Adrenal gland (tissue), 9 donors: ENCODE measurements at regions not wholly inside any gene's neighbourhood (a gene's known extent, or its start where the extent isn't known, plus 50 kb on each side); places are given as distances from the start of the nearest gene placed in this dataset.

Source experiments
- DNase-seq, 7 donors: peaks; one replicate each; pipeline ENCODE4 v3.0.0-alpha.2; 2019 to 2020
- H3K27ac ChIP-seq, 5 donors: fragments of 200-600 bp; sonication (generic) in 4 of 5; 1 replicate in 3 of 5; 2 replicates in 2 of 5; pipeline versions ENCODE4 v1.5.1 to v1.8.0; 2016 to 2020; ENCODE audit warnings: mild to moderate bottlenecking in 1 of 5
- H3K27me3 ChIP-seq: fragments of 200-600 bp; 2 replicates; pipeline ENCODE4 v1.8.0; 2021
- H3K36me3 ChIP-seq, 2 donors: fragments of 200-600 bp; replicated peaks in 1 of 2; 1 replicate in 1 of 2; 2 replicates in 1 of 2; pipeline versions ENCODE4 v1.5.1 to v1.8.0; 2018 to 2022
- H3K4me1 ChIP-seq, 2 donors: fragments of 200-600 bp; replicated peaks in 1 of 2; 1 replicate in 1 of 2; 2 replicates in 1 of 2; pipeline versions ENCODE4 v1.5.1 to v1.8.0; 2018 to 2021
- H3K4me3 ChIP-seq, 4 donors: fragments of 200-600 bp; sonication (generic) in 3 of 4; one replicate each; pipeline ENCODE4 v1.5.1; 2016 to 2018
- H3K9me3 ChIP-seq, 3 donors: fragments of 200-600 bp; sonication (generic) in 1 of 3; replicated peaks in 1 of 3; 1 replicate in 2 of 3; 2 replicates in 1 of 3; pipeline versions ENCODE4 v1.5.1 to v1.8.0; 2016 to 2021
- POLR2A ChIP-seq, 2 donors: fragments of 450-650 bp; IDR thresholded peaks; one replicate each; pipeline ENCODE4 v1.6.1; 2017; ENCODE audit warnings: antibody characterized with exemption in 2 of 2, mild to moderate bottlenecking in 2 of 2, moderate library complexity in 1 of 2
- WGBS, 4 donors: extraction: QIAGEN DNeasy Blood & Tissue Kit in 2 of 4; methylation state at CpG; one replicate each; pipeline versions ENCODE4 v1.1.5 to v1.1.7; 2013 to 2017; 5-methylcytosine and 5-hydroxymethylcytosine counted together
- intact Hi-C, 2 donors: fragments of 100-400 bp; cut with DNase I; formaldehyde crosslinking; loops; one replicate each; pipeline versions ENCODE4 v1.14.1 to v1.15.0; 2022 to 2023
- small RNA-seq, 2 donors: library from RNA; depleted of rRNA; stranded (forward); fragments of <200 nt; gene quantifications; one replicate each; pipeline ENCODE3, GENCODE V24; 2016
- TF ChIP-seq, protein P1 (sequence below), 6 experiments: fragments of 450-650 bp in 4 of 6; fragments of 200-600 bp in 2 of 6; sonication (generic) in 1 of 6; IDR thresholded peaks; 1 replicate in 5 of 6; 2 replicates in 1 of 6; pipeline versions ENCODE4 v1.5.1 to v1.8.0; 2016 to 2021; ENCODE audit warnings: antibody characterized with exemption in 6 of 6, mild to moderate bottlenecking in 2 of 6, moderate library complexity in 1 of 6
- donor health status: healthy with polysubstance abuse.
- donor health status: Bipolar disorder and iron deficiency.
- donor health status: DM: yes; HTN: yes; CAD: no.
- donor health status: DM: no; HTN: no; CAD: no.
- donor health status: DM: no; HTN: no; CAD: no.

- H3K4me3 ChIP-seq: no peak overlapping the region
- H3K36me3 ChIP-seq: no peaks in the 10 kb centered on the region
- no peak overlapping the region for H3K27ac ChIP-seq
- intact Hi-C loops: no loop called here
- H3K9me3 ChIP-seq: no peaks in the 10 kb centered on the region
- 80 to 91% (median 84%) methylated on average over 7 of the region's 7 CpGs for WGBS, 4 donors
- no peak for TF ChIP-seq POLR2A (IDR thresholded peaks at IDR 0.05)
- TF ChIP-seq, protein P1, sequence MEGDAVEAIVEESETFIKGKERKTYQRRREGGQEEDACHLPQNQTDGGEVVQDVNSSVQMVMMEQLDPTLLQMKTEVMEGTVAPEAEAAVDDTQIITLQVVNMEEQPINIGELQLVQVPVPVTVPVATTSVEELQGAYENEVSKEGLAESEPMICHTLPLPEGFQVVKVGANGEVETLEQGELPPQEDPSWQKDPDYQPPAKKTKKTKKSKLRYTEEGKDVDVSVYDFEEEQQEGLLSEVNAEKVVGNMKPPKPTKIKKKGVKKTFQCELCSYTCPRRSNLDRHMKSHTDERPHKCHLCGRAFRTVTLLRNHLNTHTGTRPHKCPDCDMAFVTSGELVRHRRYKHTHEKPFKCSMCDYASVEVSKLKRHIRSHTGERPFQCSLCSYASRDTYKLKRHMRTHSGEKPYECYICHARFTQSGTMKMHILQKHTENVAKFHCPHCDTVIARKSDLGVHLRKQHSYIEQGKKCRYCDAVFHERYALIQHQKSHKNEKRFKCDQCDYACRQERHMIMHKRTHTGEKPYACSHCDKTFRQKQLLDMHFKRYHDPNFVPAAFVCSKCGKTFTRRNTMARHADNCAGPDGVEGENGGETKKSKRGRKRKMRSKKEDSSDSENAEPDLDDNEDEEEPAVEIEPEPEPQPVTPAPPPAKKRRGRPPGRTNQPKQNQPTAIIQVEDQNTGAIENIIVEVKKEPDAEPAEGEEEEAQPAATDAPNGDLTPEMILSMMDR (IDR thresholded peaks at IDR 0.05): no peak
- no peak for DNase-seq
- peaks cover 0 to 3% of the 10 kb centered on the region in 2 donors for H3K4me1 ChIP-seq
- no peaks in the 10 kb centered on the region for H3K27me3 ChIP-seq
Observed at GRCh38 chr1:202067188-202067974, 55.3 kb upstream of the GPR37L1 start.

DNA sequence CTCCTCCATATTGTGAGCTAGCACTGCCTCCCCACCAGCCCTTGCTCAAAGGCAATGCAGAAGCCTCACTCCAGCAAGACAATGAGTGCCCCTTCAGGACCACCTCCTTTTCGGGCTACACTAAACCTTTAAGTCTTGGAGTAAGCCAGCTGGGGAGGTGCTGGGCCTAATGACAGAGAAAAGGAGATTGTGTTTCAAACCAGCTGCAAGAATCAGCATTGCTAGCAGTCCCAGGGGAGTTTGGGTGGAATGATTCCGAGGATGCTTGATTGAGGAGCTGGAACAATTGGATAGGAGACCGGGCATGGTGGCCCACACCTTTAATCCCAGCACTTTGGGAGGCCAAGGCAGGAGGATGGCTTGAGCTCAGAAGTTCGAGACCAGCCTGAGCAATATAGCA lies 54.1 kb upstream of the GPR37L1 start:
- Histone ChIP-seq H3K4me1 (peaks cover 0 to 6% of the 10 kb centered on the region in 2 donors), H3K27me3 (no peaks in the 10 kb centered on the region), H3K4me3 (no peak overlapping the region), H3K27ac (no peak overlapping the region), H3K9me3 (no peaks in the 10 kb centered on the region), H3K36me3 (no peaks in the 10 kb centered on the region)
- WGBS, 4 donors: 78 to 89% (median 82%) methylated on average over 4 of the region's 4 CpGs
- no peak for TF ChIP-seq POLR2A (IDR thresholded peaks at IDR 0.05)
- TF ChIP-seq, protein P1 (IDR thresholded peaks at IDR 0.05): no peak
- DNase-seq: no peak
- intact Hi-C loops: no loop called here

- WGBS, 4 donors: 83 to 95% (median 90%) methylated on average over 4 of the region's 4 CpGs
- TF ChIP-seq, protein P1 (IDR thresholded peaks at IDR 0.05): no peak
- TF ChIP-seq POLR2A (IDR thresholded peaks at IDR 0.05): no peak
- Histone ChIP-seq H3K27ac (no peak overlapping the region), H3K27me3 (no peaks in the 10 kb centered on the region), H3K4me1 (peaks cover 0 to 6% of the 10 kb centered on the region in 2 donors), H3K4me3 (no peak overlapping the region), H3K36me3 (no peaks in the 10 kb centered on the region), H3K9me3 (no peaks in the 10 kb centered on the region)
- intact Hi-C loops: no loop called here
- DNase-seq: no peak
Observed at GRCh38 chr1:202069662-202070061, 53.1 kb upstream of the GPR37L1 start.

GRCh38 chr1:202072211-202072765 lies 50.4 kb upstream of the GPR37L1 start:
- peak in 6 of 7 donors; percentile 25 to 63 (median 38) for DNase-seq
- H3K4me1 ChIP-seq: peaks cover 0 to 6% of the 10 kb centered on the region in 2 donors
- no peaks in the 10 kb centered on the region for H3K36me3 ChIP-seq
- WGBS, 4 donors: 46 to 61% (median 53%) methylated on average over 8 of the region's 8 CpGs
- H3K27me3 ChIP-seq: no peaks in the 10 kb centered on the region
- H3K9me3 ChIP-seq: no peaks in the 10 kb centered on the region
- no peak overlapping the region for H3K4me3 ChIP-seq
- intact Hi-C loops: no loop called here
- no peak for TF ChIP-seq POLR2A (IDR thresholded peaks at IDR 0.05)
- TF ChIP-seq, protein P1 (IDR thresholded peaks at IDR 0.05): no peak
- no peak overlapping the region for H3K27ac ChIP-seq

Small RNAs in the stretch of these regions (small RNA-seq; reads per million reads assigned to genes)
- gene RF00019: 0 reads per million in 2 donors
